ENCODE measurements at regions not wholly inside any gene's neighbourhood (a gene's known extent, or its start where the extent isn't known, plus 50 kb on each side); places are given as distances from the start of the nearest gene placed in this dataset.
"Not testable (repeated sequence)": the region's sequence is repeated elsewhere in the genome, so short reads cannot be mapped to it uniquely, and the experiment has no call there.

DNA sequence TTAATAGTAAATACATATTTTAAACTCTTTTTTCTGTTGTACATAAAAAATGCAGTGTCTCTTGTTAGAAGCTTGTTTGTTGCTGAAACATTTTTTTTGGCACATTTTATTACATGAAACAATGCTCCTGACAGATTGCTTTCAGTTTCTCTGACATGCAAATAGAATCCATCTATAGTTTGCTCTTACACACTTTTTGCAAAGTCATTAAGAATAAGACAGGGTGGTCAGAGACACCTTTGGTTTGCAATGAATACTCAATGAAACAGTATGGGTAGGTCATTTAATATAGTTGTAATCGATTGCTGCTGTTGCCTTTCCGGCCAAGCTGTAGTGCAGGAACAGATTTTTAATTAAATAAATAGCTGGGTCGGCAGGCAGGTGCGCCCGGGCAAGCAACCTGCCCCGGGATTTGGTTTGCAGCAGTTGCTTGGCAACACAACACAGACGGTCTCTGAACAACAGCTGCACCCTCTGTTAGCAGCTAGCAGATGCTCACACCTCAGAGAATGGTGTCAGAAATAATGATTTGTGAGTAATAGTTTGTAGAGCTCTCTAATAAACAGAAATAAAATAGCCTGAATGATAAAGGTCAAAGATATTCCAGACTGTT, 115.7 kb upstream of the CACNA2D1 start:
- peak; percentile 90 for DNase-seq

GRCh38 chr7:82549616-82550285, 106.2 kb upstream of the CACNA2D1 start:
- no peak for DNase-seq

DNA sequence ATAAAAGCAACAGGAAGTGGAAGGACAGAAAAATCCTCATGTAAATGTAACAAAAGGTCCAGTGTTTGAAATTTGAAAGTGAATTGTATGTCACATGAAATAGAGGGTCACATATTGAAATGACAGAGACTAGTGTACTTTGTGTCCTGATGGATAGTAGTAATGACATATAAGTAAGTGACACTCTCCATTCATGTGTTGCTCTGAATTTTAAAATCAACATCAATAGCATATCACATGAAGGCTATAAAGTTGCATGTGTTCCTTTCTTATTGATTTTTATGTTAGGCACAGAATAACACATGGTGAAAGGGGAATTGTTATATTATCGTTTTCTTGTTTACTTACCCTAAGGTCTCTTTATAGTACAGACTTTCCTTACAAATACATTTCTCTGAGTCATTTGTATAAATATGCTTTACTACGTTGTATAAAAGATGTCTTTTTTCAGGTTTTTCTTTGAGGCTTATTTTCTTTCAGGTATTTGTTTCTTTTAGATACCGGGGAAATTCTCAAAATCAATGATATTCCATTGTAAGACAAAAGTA, 104.6 kb upstream of the CACNA2D1 start:
- no peak for DNase-seq

DNA sequence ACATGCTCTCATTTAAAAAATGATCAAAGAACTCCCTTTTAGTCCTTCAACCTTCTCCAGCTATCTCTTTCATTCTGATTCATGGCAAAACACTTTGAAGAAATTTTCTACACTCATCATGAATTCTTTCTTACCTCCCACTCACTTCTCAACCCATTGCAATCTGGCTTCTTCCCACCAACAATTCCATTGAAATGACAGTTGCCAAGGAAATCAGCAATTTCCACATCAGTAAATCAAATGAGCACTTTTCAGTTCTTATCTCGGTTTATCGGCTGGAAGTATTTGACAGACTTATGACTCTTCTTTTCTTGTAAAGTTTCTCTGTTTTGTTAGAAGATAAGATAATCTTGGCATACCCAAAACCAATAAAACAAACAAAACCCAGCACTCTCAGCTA, 99.1 kb upstream of the CACNA2D1 start:
- no peak for DNase-seq

- peak; percentile 39 for DNase-seq
Measured at GRCh38 chr7:82539969-82540368, 96.4 kb upstream of the CACNA2D1 start.

GRCh38 chr7:82534684-82535083, 91.1 kb upstream of the CACNA2D1 start:
- no peak for DNase-seq

GRCh38 chr7:82530361-82530760, 86.8 kb upstream of the CACNA2D1 start:
- no peak for DNase-seq

DNA sequence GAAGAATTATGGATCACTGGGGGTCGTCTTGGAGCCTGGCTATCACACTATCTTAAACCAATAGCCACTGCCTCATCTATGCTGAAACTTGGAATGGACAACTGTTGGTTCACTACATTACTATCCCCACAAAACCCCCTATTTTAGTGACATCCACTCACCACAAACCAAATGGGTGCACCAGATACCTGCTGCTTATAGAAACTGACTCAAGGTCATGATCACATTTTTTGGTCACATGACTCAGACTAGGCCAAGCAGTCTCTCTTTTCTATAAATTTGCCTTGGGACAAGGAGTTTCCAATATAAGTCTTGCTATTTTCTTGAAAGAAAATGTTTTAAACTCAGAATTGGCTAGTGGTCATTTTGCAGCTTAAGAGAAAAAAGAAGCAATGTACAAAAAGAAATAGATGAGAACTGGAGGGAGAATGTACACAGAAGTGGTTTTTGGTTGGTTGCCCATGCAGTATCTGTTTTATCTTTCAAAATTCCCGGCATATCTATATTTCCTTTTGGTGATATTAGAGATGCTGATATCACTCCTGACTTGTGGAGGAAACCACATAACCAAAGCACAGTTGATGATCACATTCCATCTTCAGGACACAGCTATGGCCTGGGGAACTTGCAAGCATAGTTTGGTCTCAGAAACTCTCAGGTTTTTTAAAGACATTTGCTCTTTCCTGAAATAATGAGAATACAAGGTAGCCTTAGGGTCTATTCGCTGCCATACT, 85.2 kb upstream of the CACNA2D1 start:
- no peak for DNase-seq

DNA sequence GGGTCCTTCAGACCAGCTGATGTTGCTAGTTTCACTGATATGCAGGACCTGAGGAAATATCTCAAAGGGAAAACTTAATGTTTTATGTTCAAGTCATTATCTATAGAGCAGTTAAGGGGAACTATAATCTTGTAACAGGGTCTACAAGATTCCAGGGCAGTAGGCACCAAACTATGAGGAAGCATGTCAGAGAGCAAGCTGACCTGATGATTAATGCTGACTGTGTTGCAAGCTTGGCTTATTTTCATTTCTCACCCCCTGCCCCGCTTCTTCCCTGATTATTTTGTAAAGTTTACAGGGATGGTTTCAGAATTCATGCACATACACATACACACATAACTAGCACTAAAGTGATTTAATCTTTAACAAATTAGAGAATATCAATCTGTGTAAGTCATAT, 84.3 kb upstream of the CACNA2D1 start:
- DNase-seq, result no peak

DNA sequence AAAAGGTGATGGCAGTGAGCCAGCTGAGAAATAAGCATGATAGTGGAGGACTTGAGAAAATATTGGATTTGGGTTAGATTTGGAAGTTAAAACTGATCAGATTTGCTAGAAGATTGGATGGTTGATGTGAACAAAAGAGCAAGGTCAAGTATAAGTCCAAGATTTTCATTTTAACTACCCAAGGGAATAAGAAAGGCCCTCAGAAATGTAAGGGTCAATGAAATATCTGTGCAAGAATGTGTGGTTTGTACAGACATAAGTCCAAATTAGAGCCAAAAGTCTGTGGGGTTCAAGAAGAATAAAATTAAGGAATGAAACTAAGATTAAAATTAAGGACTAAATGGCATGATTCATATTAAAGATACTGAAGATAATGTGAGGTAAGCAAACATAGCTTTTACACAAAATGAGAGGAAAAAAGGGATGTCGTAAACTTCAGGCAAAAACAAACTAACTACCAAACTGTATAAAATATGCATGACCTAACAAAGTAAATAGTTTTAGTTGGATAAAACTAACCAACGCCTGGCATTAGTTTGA, 78.4 kb upstream of the CACNA2D1 start:
- no peak for DNase-seq

DNA sequence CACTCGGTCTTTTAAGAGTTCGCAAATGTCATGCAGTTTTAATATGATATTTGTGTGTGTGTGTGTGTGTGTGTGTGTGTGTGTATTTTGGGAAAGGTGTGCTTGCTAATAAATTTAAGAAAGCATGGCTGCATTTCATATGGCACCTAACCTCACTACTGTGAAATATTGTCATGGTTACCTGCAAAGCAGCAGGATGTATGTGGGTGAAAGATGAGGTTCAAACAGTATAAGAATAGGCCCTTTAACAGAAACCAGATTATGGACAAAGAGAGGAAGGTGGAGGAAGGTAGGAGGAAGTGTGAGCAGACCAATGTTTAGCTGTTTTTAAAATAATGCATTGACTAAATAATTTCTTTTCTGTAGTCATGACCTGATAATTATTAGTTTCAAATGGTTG, 73.5 kb upstream of the CACNA2D1 start:
- DNase-seq, result no peak

GRCh38 chr7:82511542-82511941, 68.0 kb upstream of the CACNA2D1 start:
- DNase-seq, result no peak

- DNase-seq, result no peak
Measured at GRCh38 chr7:82507976-82508677, 64.5 kb upstream of the CACNA2D1 start.

DNA sequence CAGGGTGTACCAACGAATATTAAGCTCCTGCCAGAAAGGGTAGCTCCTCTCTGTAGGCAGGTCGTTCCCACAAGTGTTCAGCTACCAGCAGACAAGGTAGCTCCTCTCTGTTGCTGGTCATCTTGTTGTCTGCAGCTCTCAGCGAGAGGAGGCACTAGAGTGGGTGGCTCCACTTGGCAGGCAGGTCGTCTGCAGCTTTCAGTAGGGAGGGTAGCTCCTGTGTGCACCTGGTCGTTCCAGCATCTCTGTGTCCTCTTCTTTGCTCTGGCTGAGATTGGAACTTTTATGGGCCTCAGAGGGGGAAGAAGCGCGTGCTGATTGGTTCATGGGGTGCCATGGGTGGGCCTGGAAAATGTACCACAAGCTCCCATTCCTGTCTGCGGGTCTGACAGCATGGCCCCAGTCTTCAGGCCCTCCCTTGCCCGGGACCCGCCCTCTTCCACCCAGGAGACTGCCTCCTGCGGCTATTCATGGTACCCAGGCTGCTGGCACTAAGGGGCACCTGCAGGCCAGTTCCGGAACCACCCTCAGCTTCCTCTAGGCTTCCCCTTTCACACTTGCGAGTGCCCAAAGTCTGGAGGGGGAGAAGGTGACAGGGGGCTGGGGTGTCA, 63.9 kb upstream of the CACNA2D1 start:
- no peak for DNase-seq

- DNase-seq, result no peak
Measured at GRCh38 chr7:82506702-82507101, 63.1 kb upstream of the CACNA2D1 start.

DNA sequence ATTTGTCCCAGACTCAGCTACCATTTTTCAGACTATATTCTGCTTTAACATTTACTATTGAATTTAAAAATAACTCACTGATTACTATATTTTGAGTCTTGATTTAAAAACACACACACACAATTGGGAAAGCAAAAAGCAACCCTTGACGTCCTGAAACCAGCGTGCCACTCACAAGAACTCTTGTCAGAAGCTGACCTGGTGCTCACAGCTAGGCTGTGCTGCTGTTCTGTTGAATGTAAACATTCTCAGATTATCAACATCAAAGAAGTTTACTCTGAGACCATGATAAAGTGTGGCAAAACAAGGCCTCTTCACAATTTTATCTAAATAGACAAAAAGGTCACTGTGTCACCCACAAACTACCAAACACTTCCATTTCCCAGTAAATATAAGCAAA, 62.6 kb upstream of the CACNA2D1 start:
- DNase-seq, result no peak

DNA sequence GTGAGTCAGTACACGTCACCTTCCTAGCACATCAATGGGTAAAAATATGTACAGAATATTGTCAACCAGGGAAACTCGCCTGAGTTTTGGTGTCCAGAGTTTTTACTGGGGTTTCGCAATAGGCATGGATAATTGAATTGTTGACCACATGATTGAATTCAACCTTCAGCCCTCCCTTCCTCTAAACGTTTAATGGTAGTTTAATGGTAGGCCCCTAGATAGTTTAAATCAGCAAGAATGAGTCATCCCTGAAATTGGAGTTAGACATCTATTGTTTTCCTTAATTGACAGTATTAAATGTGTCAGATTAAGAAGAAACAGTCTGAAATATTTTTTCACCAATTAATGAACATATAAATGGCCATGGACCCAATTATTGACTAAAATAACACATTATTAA, 57.8 kb upstream of the CACNA2D1 start:
- DNase-seq, result no peak

- DNase-seq, result not testable (repeated sequence)
Measured at GRCh38 chr7:82499546-82499945, 56.0 kb upstream of the CACNA2D1 start.

GRCh38 chr7:82494420-82494819, 50.8 kb upstream of the CACNA2D1 start:
- no peak for DNase-seq

Data from DMS79 treated with DMSO at 0.1 percent for 48 hours (cell line).